OCI-LY7 (cell line): ENCODE measurements at regions not wholly inside any gene's neighbourhood (a gene's known extent, or its start where the extent isn't known, plus 50 kb on each side); places are given as distances from the start of the nearest gene placed in this dataset.

Experiments used
- BruUV-seq: library from RNA; stranded (reverse); fragments of 400-500 nt; replicated peaks from 2 replicates; lab custom pipeline; 2021; lab: Mats Ljungman, UMichigan
- CTCF ChIA-PET: fragments of 300-600 bp; sonication (Branson Sonifier 250); formaldehyde crosslinking; loops from one replicate; lab custom pipeline; 2022; ENCODE audit warnings: antibody characterized with exemption; ENCODE audit not compliant: unreplicated experiment; lab: Charles Lee
- POLR2A ChIA-PET: fragments of 300-600 bp; sonication (Branson Sonifier 250); formaldehyde crosslinking; loops from one replicate; lab custom pipeline; 2022; ENCODE audit warnings: antibody characterized with exemption; lab: Charles Lee
- DNase-seq: peaks from one replicate; pipeline ENCODE4 v3.0.0-alpha.2; 2015; ENCODE audit warnings: low spot score
- H2AFZ ChIP-seq: fragments of 200-600 bp; sonication (generic), shearing (Covaris generic); 2 replicates; pipeline ENCODE4 v1.6.1; 2014; ENCODE audit warnings: mild to moderate bottlenecking, antibody characterized with exemption, low read length, moderate library complexity
- H3K27ac ChIP-seq: fragments of 200-600 bp; sonication (generic); 2 replicates; pipeline ENCODE4 v1.5.1; 2014; ENCODE audit warnings: mixed run types, low read depth, mild to moderate bottlenecking, moderate library complexity, low read length, inconsistent platforms; ENCODE audit not compliant: poor library complexity, severe bottlenecking
- H3K36me3 ChIP-seq: fragments of 200-600 bp; sonication (generic); 2 replicates; pipeline ENCODE4 v1.6.1; 2014; ENCODE audit warnings: mild to moderate bottlenecking, antibody characterized with exemption, low read length, moderate library complexity, mixed read lengths; ENCODE audit not compliant: insufficient read depth
- H3K4me1 ChIP-seq: fragments of 200-600 bp; sonication (generic); 2 replicates; pipeline ENCODE4 v1.5.1; 2014; ENCODE audit warnings: mild to moderate bottlenecking, low read length; ENCODE audit not compliant: insufficient read depth, poor library complexity, severe bottlenecking
- H3K4me2 ChIP-seq: fragments of 200-600 bp; sonication (generic); 2 replicates; pipeline ENCODE4 v1.6.1; 2014; ENCODE audit warnings: mild to moderate bottlenecking, low read length
- H3K4me3 ChIP-seq: fragments of 200-600 bp; sonication (generic); 2 replicates; pipeline ENCODE4 v1.5.1; 2014; ENCODE audit warnings: mild to moderate bottlenecking, low read depth, low read length; ENCODE audit not compliant: poor library complexity, severe bottlenecking
- H3K79me2 ChIP-seq: fragments of 200-600 bp; sonication (generic); 2 replicates; pipeline ENCODE4 v1.6.1; 2016; ENCODE audit warnings: low read depth, mild to moderate bottlenecking, low read length, moderate library complexity, mixed read lengths; ENCODE audit not compliant: insufficient read depth
- H3K9me2 ChIP-seq: fragments of 200-600 bp; sonication (generic); 2 replicates; pipeline ENCODE4 v1.6.1; 2016; ENCODE audit warnings: mild to moderate bottlenecking, low read length, mixed read lengths; ENCODE audit not compliant: insufficient read depth
- H3K9me3 ChIP-seq: fragments of 200-600 bp; sonication (generic); 2 replicates; pipeline ENCODE4 v1.6.1; 2014; ENCODE audit warnings: mild to moderate bottlenecking, mixed run types, low read length, mixed read lengths
- H4K20me1 ChIP-seq: fragments of 200-600 bp; sonication (generic); 2 replicates; pipeline ENCODE4 v1.6.1; 2014; ENCODE audit warnings: mild to moderate bottlenecking, antibody characterized with exemption, low read length, moderate library complexity, mixed read lengths; ENCODE audit not compliant: insufficient read depth
- EZH2phosphoT487 ChIP-seq: fragments of 200-600 bp; sonication (generic); IDR thresholded peaks from 2 replicates; pipeline ENCODE4 v1.6.1; 2018; ENCODE audit warnings: low read depth, borderline replicate concordance, mild to moderate bottlenecking, mixed run types, antibody characterized with exemption, low read length, moderate library complexity, mixed read lengths
- intact Hi-C: fragments of 100-400 bp; cut with micrococcal nuclease; formaldehyde crosslinking; loops from one replicate; pipeline ENCODE4 v1.10.0; 2022; ENCODE audit not compliant: unreplicated experiment
- TF ChIP-seq, protein P1 (sequence below): fragments of 200-600 bp; sonication (generic); conservative IDR thresholded peaks from 2 replicates; pipeline ENCODE4 v1.5.1; 2014; ENCODE audit warnings: mild to moderate bottlenecking, antibody characterized with exemption, low read length, moderate library complexity, mixed read lengths

GRCh38 chr5:84859056-84859455 is 474.4 kb upstream of the EDIL3 start:
- no TSS peak for BruUV-seq
- H2AFZ ChIP-seq = no peak overlapping the region
- ChIA-PET CTCF (no interaction called here), POLR2A (interaction anchor here (1.0 kb wide), 1 partner anchor 179 kb away, joined by 3 read pairs; no protein-coding TSS in a partner anchor)
- H3K9me2 ChIP-seq = no peaks in the 10 kb centered on the region
- TF ChIP-seq EZH2phosphoT487 = no peak
- TF ChIP-seq, protein P1, sequence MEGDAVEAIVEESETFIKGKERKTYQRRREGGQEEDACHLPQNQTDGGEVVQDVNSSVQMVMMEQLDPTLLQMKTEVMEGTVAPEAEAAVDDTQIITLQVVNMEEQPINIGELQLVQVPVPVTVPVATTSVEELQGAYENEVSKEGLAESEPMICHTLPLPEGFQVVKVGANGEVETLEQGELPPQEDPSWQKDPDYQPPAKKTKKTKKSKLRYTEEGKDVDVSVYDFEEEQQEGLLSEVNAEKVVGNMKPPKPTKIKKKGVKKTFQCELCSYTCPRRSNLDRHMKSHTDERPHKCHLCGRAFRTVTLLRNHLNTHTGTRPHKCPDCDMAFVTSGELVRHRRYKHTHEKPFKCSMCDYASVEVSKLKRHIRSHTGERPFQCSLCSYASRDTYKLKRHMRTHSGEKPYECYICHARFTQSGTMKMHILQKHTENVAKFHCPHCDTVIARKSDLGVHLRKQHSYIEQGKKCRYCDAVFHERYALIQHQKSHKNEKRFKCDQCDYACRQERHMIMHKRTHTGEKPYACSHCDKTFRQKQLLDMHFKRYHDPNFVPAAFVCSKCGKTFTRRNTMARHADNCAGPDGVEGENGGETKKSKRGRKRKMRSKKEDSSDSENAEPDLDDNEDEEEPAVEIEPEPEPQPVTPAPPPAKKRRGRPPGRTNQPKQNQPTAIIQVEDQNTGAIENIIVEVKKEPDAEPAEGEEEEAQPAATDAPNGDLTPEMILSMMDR = no peak
- no peak for DNase-seq
- H3K4me2 ChIP-seq = no peak overlapping the region
- H3K36me3 ChIP-seq = no peaks in the 10 kb centered on the region
- no peaks in the 10 kb centered on the region for H4K20me1 ChIP-seq
- H3K4me1 ChIP-seq = no peaks in the 10 kb centered on the region
- H3K79me2 ChIP-seq = no peaks in the 10 kb centered on the region
- no peak overlapping the region for H3K27ac ChIP-seq
- no peak overlapping the region for H3K4me3 ChIP-seq
- intact Hi-C loops = no loop called here
- H3K9me3 ChIP-seq = no peaks in the 10 kb centered on the region

DNA sequence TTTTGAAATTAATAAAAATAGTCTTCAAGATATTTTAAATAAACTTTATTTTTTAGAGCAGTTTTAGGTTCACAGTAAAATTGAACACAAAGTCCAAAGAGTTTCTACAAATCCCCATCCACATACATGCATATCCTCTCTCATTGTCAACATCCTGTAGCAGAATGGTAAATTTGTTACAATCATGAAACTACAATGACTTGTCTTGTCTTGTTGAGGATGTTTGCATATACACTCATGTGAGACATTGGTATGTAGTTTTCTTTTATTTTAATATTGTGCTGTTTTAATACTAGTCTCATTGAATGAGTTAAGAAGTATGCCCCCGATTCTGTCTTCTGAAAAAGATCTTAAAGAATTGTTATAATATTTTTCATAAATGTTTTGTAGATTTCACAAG is 447.0 kb upstream of the EDIL3 start:
- Histone ChIP-seq H3K4me3 (no peak overlapping the region), H4K20me1 (no peaks in the 10 kb centered on the region), H3K27ac (no peak overlapping the region), H3K79me2 (no peaks in the 10 kb centered on the region), H3K4me1 (no peaks in the 10 kb centered on the region), H3K4me2 (no peak overlapping the region), H3K36me3 (no peaks in the 10 kb centered on the region), H3K9me2 (no peaks in the 10 kb centered on the region), H2AFZ (no peak overlapping the region), H3K9me3 (no peaks in the 10 kb centered on the region)
- no TSS peak for BruUV-seq
- CTCF ChIA-PET = no interaction called here
- POLR2A ChIA-PET = no interaction called here
- DNase-seq = no peak
- intact Hi-C loops = no loop called here
- no peak for TF ChIP-seq EZH2phosphoT487
- TF ChIP-seq, protein P1 = no peak

- BruUV-seq = no TSS peak
- H3K79me2 ChIP-seq = no peaks in the 10 kb centered on the region
- H3K4me1 ChIP-seq = no peaks in the 10 kb centered on the region
- H3K36me3 ChIP-seq = no peaks in the 10 kb centered on the region
- intact Hi-C loops = no loop called here
- no peak overlapping the region for H3K4me2 ChIP-seq
- no peak for TF ChIP-seq EZH2phosphoT487
- TF ChIP-seq, protein P1 = no peak
- H4K20me1 ChIP-seq = no peaks in the 10 kb centered on the region
- H3K9me2 ChIP-seq = no peaks in the 10 kb centered on the region
- ChIA-PET CTCF (no interaction called here), POLR2A (no interaction called here)
- no peak for DNase-seq
- H3K9me3 ChIP-seq = no peaks in the 10 kb centered on the region
- no peak overlapping the region for H2AFZ ChIP-seq
- no peak overlapping the region for H3K4me3 ChIP-seq
- no peak overlapping the region for H3K27ac ChIP-seq
These were observed 445.6 kb upstream of the EDIL3 start for GRCh38 chr5:84830265-84830664.
